ENCODE measurements at regions not wholly inside any gene's neighbourhood (a gene's known extent, or its start where the extent isn't known, plus 50 kb on each side); places are given as distances from the start of the nearest gene placed in this dataset.

DNA sequence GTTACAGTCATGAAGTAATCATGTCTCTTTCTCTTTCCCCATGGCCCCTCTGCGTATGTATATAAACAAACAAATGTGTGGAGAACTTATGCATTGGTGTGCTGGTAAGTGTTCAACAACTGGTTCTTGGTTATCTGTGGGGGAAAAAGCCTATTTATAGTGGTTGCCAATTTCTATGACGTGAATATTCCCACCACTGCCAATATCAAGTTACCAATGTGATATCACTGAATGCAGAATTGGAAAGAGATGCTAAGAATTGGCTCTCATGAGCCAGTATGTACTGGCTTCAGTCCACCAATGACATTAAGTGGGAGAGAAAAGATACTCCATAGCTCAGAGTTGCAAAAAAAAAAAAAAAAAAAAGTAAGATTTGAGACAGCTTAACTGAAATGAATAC, 399.7 kb downstream of the REEP3 start:
- Histone ChIP-seq H3K27ac (no peak overlapping the region), H3K9me3 (no peaks in the 10 kb centered on the region), H3K4me1 (peaks cover 3% of the 10 kb centered on the region), H3K4me3 (no peak overlapping the region), H3K36me3 (no peaks in the 10 kb centered on the region), H3K27me3 (no peaks in the 10 kb centered on the region)
- no peak for TF ChIP-seq POLR2A (IDR thresholded peaks at IDR 0.05)
- TF ChIP-seq EP300 (IDR thresholded peaks at IDR 0.05) = no peak
- no peak for TF ChIP-seq POLR2AphosphoS5 (IDR thresholded peaks at IDR 0.05)
- TF ChIP-seq, protein P1, sequence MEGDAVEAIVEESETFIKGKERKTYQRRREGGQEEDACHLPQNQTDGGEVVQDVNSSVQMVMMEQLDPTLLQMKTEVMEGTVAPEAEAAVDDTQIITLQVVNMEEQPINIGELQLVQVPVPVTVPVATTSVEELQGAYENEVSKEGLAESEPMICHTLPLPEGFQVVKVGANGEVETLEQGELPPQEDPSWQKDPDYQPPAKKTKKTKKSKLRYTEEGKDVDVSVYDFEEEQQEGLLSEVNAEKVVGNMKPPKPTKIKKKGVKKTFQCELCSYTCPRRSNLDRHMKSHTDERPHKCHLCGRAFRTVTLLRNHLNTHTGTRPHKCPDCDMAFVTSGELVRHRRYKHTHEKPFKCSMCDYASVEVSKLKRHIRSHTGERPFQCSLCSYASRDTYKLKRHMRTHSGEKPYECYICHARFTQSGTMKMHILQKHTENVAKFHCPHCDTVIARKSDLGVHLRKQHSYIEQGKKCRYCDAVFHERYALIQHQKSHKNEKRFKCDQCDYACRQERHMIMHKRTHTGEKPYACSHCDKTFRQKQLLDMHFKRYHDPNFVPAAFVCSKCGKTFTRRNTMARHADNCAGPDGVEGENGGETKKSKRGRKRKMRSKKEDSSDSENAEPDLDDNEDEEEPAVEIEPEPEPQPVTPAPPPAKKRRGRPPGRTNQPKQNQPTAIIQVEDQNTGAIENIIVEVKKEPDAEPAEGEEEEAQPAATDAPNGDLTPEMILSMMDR (IDR thresholded peaks at IDR 0.05) = no peak
- 75% methylated on average over 2 of the region's 2 CpGs for WGBS
- no peak for DNase-seq (ENCODE audit: low spot score in 2 of 2)

DNA sequence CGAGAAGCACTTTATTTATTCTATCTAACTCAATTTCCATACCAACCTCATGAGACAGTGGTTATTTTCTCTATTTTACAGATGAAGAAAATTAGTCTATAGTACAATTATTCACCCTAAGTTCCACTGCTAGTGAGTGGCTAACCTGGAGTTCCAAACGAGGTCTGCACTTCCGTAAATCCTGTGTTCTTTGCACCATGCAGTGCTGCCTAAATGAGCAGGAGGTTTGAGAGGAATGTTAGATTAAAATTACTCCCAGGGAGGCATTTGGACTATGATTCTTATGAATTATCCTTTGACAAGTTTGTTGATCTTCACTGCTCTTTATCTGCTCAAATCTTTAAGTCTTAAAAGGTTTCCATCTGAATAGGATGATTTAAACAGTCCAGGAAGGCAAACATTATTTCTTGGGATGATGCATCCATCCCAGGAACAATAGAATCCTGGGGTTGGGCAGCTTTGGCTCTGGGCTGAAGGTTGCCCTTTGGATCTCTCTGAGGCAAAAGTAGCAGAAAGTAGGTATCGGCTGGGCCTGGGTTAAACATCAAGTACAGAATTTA, 400.8 kb downstream of the REEP3 start:
- DNase-seq (ENCODE audit: low spot score in 2 of 2) = no peak
- Histone ChIP-seq H3K36me3 (no peaks in the 10 kb centered on the region), H3K4me1 (peaks cover 3% of the 10 kb centered on the region), H3K27me3 (no peaks in the 10 kb centered on the region), H3K4me3 (no peak overlapping the region), H3K27ac (no peak overlapping the region), H3K9me3 (no peaks in the 10 kb centered on the region)
- WGBS = 77% methylated on average over 4 of the region's 4 CpGs
- TF ChIP-seq POLR2AphosphoS5 (IDR thresholded peaks at IDR 0.05) (no peak), POLR2A (IDR thresholded peaks at IDR 0.05) (no peak), EP300 (IDR thresholded peaks at IDR 0.05) (no peak)
- TF ChIP-seq, protein P1 (IDR thresholded peaks at IDR 0.05) = no peak

DNA sequence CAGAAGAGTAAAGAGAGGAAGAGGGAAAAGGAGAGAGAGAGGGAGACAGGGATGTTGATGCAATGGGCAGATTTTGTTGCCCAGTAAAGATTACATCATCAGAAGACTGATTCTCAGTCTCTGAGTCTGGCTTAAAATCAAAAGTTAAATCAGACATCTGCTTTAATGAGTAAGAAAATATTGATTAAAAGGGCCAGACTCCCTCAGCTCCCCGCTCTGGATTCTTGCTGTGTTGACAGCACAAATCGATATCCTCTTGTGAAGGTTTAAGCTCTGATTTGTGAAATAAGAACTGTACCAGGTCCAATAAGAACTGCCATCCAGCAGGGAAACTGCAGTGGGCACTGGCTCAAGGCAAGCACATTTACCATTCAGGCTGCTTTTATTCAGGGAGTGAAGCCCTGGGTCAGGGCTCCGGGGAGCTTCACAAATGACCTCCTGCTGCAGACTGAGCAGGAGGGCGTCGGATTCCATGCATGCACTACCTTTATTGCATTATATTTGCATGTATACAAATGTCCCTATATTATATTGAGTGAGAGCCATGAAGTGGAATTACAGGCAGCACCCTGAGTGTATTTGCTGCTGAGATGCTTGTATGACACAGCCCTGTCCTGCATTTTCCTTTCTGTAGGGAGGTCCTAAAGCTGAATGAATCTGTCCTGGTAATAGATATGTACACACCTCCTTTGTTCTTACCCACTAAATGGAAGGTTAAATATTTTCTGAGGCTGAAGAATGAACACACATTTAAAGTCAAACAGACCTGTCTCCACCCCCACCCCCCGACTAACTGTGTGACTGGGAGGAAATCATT, 401.5 kb downstream of the REEP3 start:
- H3K9me3 ChIP-seq = no peaks in the 10 kb centered on the region
- H3K4me1 ChIP-seq = no peaks in the 10 kb centered on the region
- no peak overlapping the region for H3K27ac ChIP-seq
- TF ChIP-seq POLR2A (IDR thresholded peaks at IDR 0.05) (no peak), POLR2AphosphoS5 (IDR thresholded peaks at IDR 0.05) (no peak), EP300 (IDR thresholded peaks at IDR 0.05) (no peak)
- TF ChIP-seq, protein P1 (IDR thresholded peaks at IDR 0.05) = no peak
- DNase-seq (ENCODE audit: low spot score in 2 of 2) = no peak
- no peaks in the 10 kb centered on the region for H3K36me3 ChIP-seq
- H3K4me3 ChIP-seq = no peak overlapping the region
- no peaks in the 10 kb centered on the region for H3K27me3 ChIP-seq
- WGBS = 44% methylated on average over 6 of the region's 6 CpGs

DNA sequence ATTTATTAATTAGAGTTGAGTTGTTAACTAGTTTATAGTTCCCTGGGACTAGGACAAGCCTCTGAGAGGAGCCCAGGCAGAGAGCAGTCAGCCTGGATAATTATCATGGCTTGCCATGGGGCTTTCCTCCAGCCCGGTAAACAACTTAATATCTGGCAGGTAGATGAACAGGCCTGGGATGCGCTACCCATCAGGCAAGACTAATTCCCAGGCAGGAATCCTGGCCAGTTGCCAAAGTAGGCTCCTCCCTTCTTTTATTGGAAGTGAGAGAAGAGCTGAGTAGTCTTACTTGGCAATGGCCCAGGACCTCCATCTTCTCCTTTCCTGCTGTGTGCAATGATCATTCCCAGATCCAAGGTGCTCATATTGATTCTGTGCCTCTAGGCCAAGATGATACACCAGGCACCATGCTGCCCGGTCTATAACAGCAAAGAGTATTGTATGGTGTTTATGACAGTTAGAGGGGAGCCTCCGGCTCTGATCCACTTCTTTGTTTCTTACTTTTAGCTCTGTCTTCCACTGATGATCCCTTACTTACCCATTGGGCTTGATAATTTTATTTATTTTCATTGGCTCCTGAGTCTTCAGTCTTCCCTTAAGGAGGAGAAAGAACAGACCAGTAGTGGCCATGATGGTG, 408.7 kb downstream of the REEP3 start:
- no peak for TF ChIP-seq POLR2AphosphoS5 (IDR thresholded peaks at IDR 0.05)
- TF ChIP-seq POLR2A (IDR thresholded peaks at IDR 0.05) = no peak
- no peak for DNase-seq (ENCODE audit: low spot score in 2 of 2)
- no peaks in the 10 kb centered on the region for H3K4me1 ChIP-seq
- no peak overlapping the region for H3K27ac ChIP-seq
- no peaks in the 10 kb centered on the region for H3K9me3 ChIP-seq
- no peak overlapping the region for H3K4me3 ChIP-seq
- 63% methylated on average over 4 of the region's 4 CpGs for WGBS
- no peaks in the 10 kb centered on the region for H3K36me3 ChIP-seq
- H3K27me3 ChIP-seq = no peaks in the 10 kb centered on the region

DNA sequence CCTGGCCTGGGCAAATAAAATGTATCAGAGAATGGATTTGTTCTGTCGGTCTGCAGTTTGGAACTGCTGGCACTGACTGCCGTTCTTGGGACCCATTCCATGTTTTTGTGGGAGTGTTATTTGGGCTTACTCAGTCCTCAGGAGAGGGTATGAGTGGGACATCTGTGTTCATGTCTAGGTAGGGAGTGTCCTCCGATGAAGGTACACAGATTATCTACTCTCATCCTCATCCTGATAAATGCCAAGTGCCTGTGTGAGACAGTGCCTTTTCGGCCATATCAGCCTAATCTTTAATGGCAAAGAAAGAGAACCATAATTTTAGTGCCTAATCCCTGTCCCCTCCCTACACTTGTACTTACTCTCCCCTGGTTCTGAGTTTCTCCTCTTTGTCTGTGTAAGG, 409.4 kb downstream of the REEP3 start:
- Histone ChIP-seq H3K36me3 (no peaks in the 10 kb centered on the region), H3K27me3 (no peaks in the 10 kb centered on the region), H3K27ac (no peak overlapping the region), H3K4me3 (no peak overlapping the region), H3K9me3 (no peaks in the 10 kb centered on the region), H3K4me1 (no peaks in the 10 kb centered on the region)
- 66% methylated on average over 4 of the region's 4 CpGs for WGBS
- no peak for TF ChIP-seq POLR2A (IDR thresholded peaks at IDR 0.05)
- no peak for TF ChIP-seq EP300 (IDR thresholded peaks at IDR 0.05)
- TF ChIP-seq, protein P1 (IDR thresholded peaks at IDR 0.05) = no peak
- no peak for TF ChIP-seq POLR2AphosphoS5 (IDR thresholded peaks at IDR 0.05)
- no peak for DNase-seq (ENCODE audit: low spot score in 2 of 2)
